SK-N-DZ (cell line): ENCODE measurements at regions not wholly inside any gene's neighbourhood (a gene's known extent, or its start where the extent isn't known, plus 50 kb on each side); places are given as distances from the start of the nearest gene placed in this dataset.

Experiments
- DNase-seq: peaks from one replicate; pipeline ENCODE4 v3.0.0-alpha.2; 2015; ENCODE audit warnings: low spot score

- DNase-seq = no peak
Observed at GRCh38 chr10:32171204-32171603, 115.0 kb upstream of the KIF5B start.

GRCh38 chr10:32169556-32169955 lies 113.3 kb upstream of the KIF5B start:
- DNase-seq = no peak

- no peak for DNase-seq
Observed at GRCh38 chr10:32167450-32167849, 111.2 kb upstream of the KIF5B start.

- no peak for DNase-seq
Observed at GRCh38 chr10:32166365-32166764, 110.1 kb upstream of the KIF5B start.

- DNase-seq = no peak
Observed at GRCh38 chr10:32163762-32164148, 107.5 kb upstream of the KIF5B start.

- DNase-seq = no peak
Observed at GRCh38 chr10:32163071-32163761, 107.0 kb upstream of the KIF5B start.

- DNase-seq = no peak
Observed at GRCh38 chr10:32161586-32161985, 105.4 kb upstream of the KIF5B start.

GRCh38 chr10:32160864-32161263 lies 104.6 kb upstream of the KIF5B start:
- no peak for DNase-seq

- no peak for DNase-seq
Observed at GRCh38 chr10:32159264-32159663, 103.0 kb upstream of the KIF5B start.

- DNase-seq = no peak
Observed at GRCh38 chr10:32156031-32156495, 99.8 kb upstream of the KIF5B start.

GRCh38 chr10:32155075-32155516 lies 98.9 kb upstream of the KIF5B start:
- DNase-seq = no peak

- DNase-seq = no peak
Observed at GRCh38 chr10:32153931-32154330, 97.7 kb upstream of the KIF5B start.

GRCh38 chr10:32153252-32153651 lies 97.0 kb upstream of the KIF5B start:
- DNase-seq = no peak

- DNase-seq = no peak
Observed at GRCh38 chr10:32151871-32152270, 95.6 kb upstream of the KIF5B start.

- no peak for DNase-seq
Observed at GRCh38 chr10:32150532-32151101, 94.4 kb upstream of the KIF5B start.

GRCh38 chr10:32149252-32149955 lies 93.2 kb upstream of the KIF5B start:
- DNase-seq = no peak

GRCh38 chr10:32148864-32149251 lies 92.6 kb upstream of the KIF5B start:
- DNase-seq = no peak

GRCh38 chr10:32147730-32148129 lies 91.5 kb upstream of the KIF5B start:
- no peak for DNase-seq

GRCh38 chr10:32146166-32146565 lies 89.9 kb upstream of the KIF5B start:
- DNase-seq = no peak

- DNase-seq = no peak
Observed at GRCh38 chr10:32144817-32145688, 88.8 kb upstream of the KIF5B start.

GRCh38 chr10:32143302-32143847 lies 87.2 kb upstream of the KIF5B start:
- DNase-seq = no peak

- no peak for DNase-seq
Observed at GRCh38 chr10:32142646-32143045, 86.4 kb upstream of the KIF5B start.
